CD4-positive, alpha-beta T cell (primary cell): ENCODE measurements at regions not wholly inside any gene's neighbourhood (a gene's known extent, or its start where the extent isn't known, plus 50 kb on each side); places are given as distances from the start of the nearest gene placed in this dataset.

Experiments
- ATAC-seq: fragments of 200-7000 bp; cut with Tn5 transposase; one replicate; pipeline ENCODE4 v1.10.0; 2022; ENCODE audit warnings: mild to moderate bottlenecking; ENCODE audit not compliant: poor library complexity
- CTCF ChIA-PET: fragments of 350-600 bp; sonication (Branson Sonifier 250); formaldehyde crosslinking; loops from one replicate; lab custom pipeline; 2021; ENCODE audit warnings: antibody characterized with exemption, inconsistent platforms; lab: Charles Lee
- POLR2A ChIA-PET: fragments of 350-600 bp; sonication (Branson Sonifier 250); formaldehyde crosslinking; loops from one replicate; lab custom pipeline; 2021; ENCODE audit warnings: antibody characterized with exemption, inconsistent platforms; lab: Charles Lee
- DNase-seq, 14 experiments: peaks; one replicate each; pipeline ENCODE4 v3.0.0-alpha.2; 2013 to 2020; ENCODE audit warnings: mixed read lengths in 2 of 14
- H3K27ac ChIP-seq, 2 donors: one replicate each; pipeline versions ENCODE4 v1.5.1 to v1.7.0; 2013; ENCODE audit warnings: low read length in 2 of 2, low read depth in 1 of 2, mild to moderate bottlenecking in 1 of 2
- H3K27me3 ChIP-seq, 2 experiments: 1 replicate in 1 of 2; 2 replicates in 1 of 2; pipeline versions ENCODE4 v1.6.1 to v1.7.0; 2013; ENCODE audit warnings: low read length in 2 of 2, control low read depth in 1 of 2, mild to moderate bottlenecking in 1 of 2, moderate library complexity in 1 of 2; ENCODE audit not compliant: insufficient read depth in 2 of 2, control insufficient read depth in 1 of 2
- H3K36me3 ChIP-seq: one replicate; pipeline ENCODE4 v1.6.1; 2013; ENCODE audit warnings: low read length, control low read depth; ENCODE audit not compliant: insufficient read depth
- H3K4me1 ChIP-seq: one replicate; pipeline ENCODE4 v1.6.1; 2013; ENCODE audit warnings: low read length, control low read depth; ENCODE audit not compliant: insufficient read depth
- H3K4me3 ChIP-seq: one replicate; pipeline ENCODE4 v1.5.1; 2013; ENCODE audit warnings: mild to moderate bottlenecking, low read length, moderate library complexity
- H3K9me3 ChIP-seq, 2 experiments: 1 replicate in 1 of 2; 2 replicates in 1 of 2; pipeline versions ENCODE4 v1.6.1 to v1.7.0; 2013; ENCODE audit warnings: low read length in 2 of 2, mild to moderate bottlenecking in 2 of 2, control low read depth in 1 of 2, moderate library complexity in 1 of 2; ENCODE audit not compliant: control insufficient read depth in 1 of 2, insufficient read depth in 1 of 2
- H3K27ac Mint-ChIP-seq: one replicate; pipeline ENCODE4 v1.8.0; 2020; ENCODE audit warnings: mixed read lengths
- H3K27me3 Mint-ChIP-seq: one replicate; pipeline ENCODE4 v1.8.0; 2021; ENCODE audit warnings: mixed read lengths
- H3K36me3 Mint-ChIP-seq: one replicate; pipeline ENCODE4 v1.8.0; 2021; ENCODE audit warnings: low read depth, mixed read lengths
- H3K4me1 Mint-ChIP-seq: one replicate; pipeline ENCODE4 v1.8.0; 2021; ENCODE audit warnings: low read depth, mixed read lengths
- H3K4me3 Mint-ChIP-seq: one replicate; pipeline ENCODE4 v1.8.0; 2020; ENCODE audit warnings: mild to moderate bottlenecking, mixed read lengths
- H3K9me3 Mint-ChIP-seq: one replicate; pipeline ENCODE4 v1.8.0; 2020; ENCODE audit warnings: mixed read lengths
- CTCF ChIP-seq: fragments of 200-600 bp; IDR thresholded peaks from one replicate; pipeline ENCODE4 v1.8.0; 2022; ENCODE audit warnings: antibody characterized with exemption, mild to moderate bottlenecking
- intact Hi-C, 2 experiments: fragments of 100-400 bp; cut with DNase I in 1 of 2; cut with micrococcal nuclease in 1 of 2; formaldehyde crosslinking; loops; one replicate each; pipeline versions ENCODE4 v1.15.1 to v1.9.0; 2023 to 2025; cut with DNase I, micrococcal nuclease

- CTCF ChIA-PET = no interaction called here
- no peaks in the 10 kb centered on the region for H3K27me3 ChIP-seq
- no peaks in the 10 kb centered on the region for H3K27me3 Mint-ChIP-seq
- no peak overlapping the region for H3K27ac ChIP-seq
- no peak for DNase-seq
- no peak for ATAC-seq
- no peaks in the 10 kb centered on the region for H3K9me3 ChIP-seq
- no peak overlapping the region for H3K27ac Mint-ChIP-seq
- no peaks in the 10 kb centered on the region for H3K4me1 Mint-ChIP-seq
- POLR2A ChIA-PET = no interaction called here
- intact Hi-C loops = no loop called here
- no peaks in the 10 kb centered on the region for H3K36me3 Mint-ChIP-seq
- H3K36me3 ChIP-seq = no peaks in the 10 kb centered on the region
- no peak for TF ChIP-seq CTCF
- H3K4me1 ChIP-seq = no peaks in the 10 kb centered on the region
- no peak overlapping the region for H3K4me3 ChIP-seq
- peaks cover 12% of the 10 kb centered on the region for H3K9me3 Mint-ChIP-seq
- no peak overlapping the region for H3K4me3 Mint-ChIP-seq
Observed at GRCh38 chr3:79844176-79844575, 76.4 kb upstream of the ROBO1 start.

GRCh38 chr3:79843180-79843579 lies 75.4 kb upstream of the ROBO1 start:
- Mint-ChIP-seq H3K9me3 (peaks cover 13% of the 10 kb centered on the region), H3K4me1 (no peaks in the 10 kb centered on the region), H3K36me3 (no peaks in the 10 kb centered on the region), H3K4me3 (no peak overlapping the region), H3K27ac (no peak overlapping the region), H3K27me3 (no peaks in the 10 kb centered on the region)
- DNase-seq (no peak), ATAC-seq (no peak)
- H3K27ac ChIP-seq = no peak overlapping the region
- H3K9me3 ChIP-seq = no peaks in the 10 kb centered on the region
- no peak for TF ChIP-seq CTCF
- H3K4me3 ChIP-seq = no peak overlapping the region
- POLR2A ChIA-PET = no interaction called here
- CTCF ChIA-PET = no interaction called here
- H3K36me3 ChIP-seq = no peaks in the 10 kb centered on the region
- H3K4me1 ChIP-seq = no peaks in the 10 kb centered on the region
- intact Hi-C loops = no loop called here
- no peaks in the 10 kb centered on the region for H3K27me3 ChIP-seq

GRCh38 chr3:79835701-79836100 lies 67.9 kb upstream of the ROBO1 start:
- no peak for DNase-seq
- no peak for TF ChIP-seq CTCF
- Histone ChIP-seq H3K27me3 (no peaks in the 10 kb centered on the region), H3K4me1 (no peaks in the 10 kb centered on the region), H3K36me3 (no peaks in the 10 kb centered on the region), H3K9me3 (no peaks in the 10 kb centered on the region), H3K4me3 (no peak overlapping the region), H3K27ac (no peak overlapping the region)
- no peaks in the 10 kb centered on the region for H3K4me1 Mint-ChIP-seq
- H3K36me3 Mint-ChIP-seq = no peaks in the 10 kb centered on the region
- no peak overlapping the region for H3K4me3 Mint-ChIP-seq
- H3K27me3 Mint-ChIP-seq = no peaks in the 10 kb centered on the region
- ATAC-seq = no peak
- intact Hi-C loops = no loop called here
- H3K27ac Mint-ChIP-seq = no peak overlapping the region
- peaks cover 24% of the 10 kb centered on the region for H3K9me3 Mint-ChIP-seq
- ChIA-PET CTCF (no interaction called here), POLR2A (no interaction called here)
